ENCODE measurements at regions not wholly inside any gene's neighbourhood (a gene's known extent, or its start where the extent isn't known, plus 50 kb on each side); places are given as distances from the start of the nearest gene placed in this dataset.

- no peak for TF ChIP-seq GATA2 (IDR thresholded peaks at IDR 0.05; ENCODE audit: low read depth, low read length)
- no peak for TF ChIP-seq GATA3 (IDR thresholded peaks at IDR 0.05; ENCODE audit: low read depth, low read length)
These were observed 151.0 kb downstream of the GADD45G start for GRCh38 chr9:89755821-89756220.

All from SH-SY5Y (cell line).